ENCODE measurements at regions not wholly inside any gene's neighbourhood (a gene's known extent, or its start where the extent isn't known, plus 50 kb on each side); places are given as distances from the start of the nearest gene placed in this dataset.
A peak's percentile ranks its signal among the peaks of the same experiment; 100 is the strongest.

GRCh38 chr9:119639287-119639955 lies 270.2 kb upstream of the BRINP1 start:
- peak; percentile 5 for DNase-seq (ENCODE audit: low spot score)

- DNase-seq (ENCODE audit: low spot score): no peak
These were observed 264.8 kb upstream of the BRINP1 start for GRCh38 chr9:119634006-119634405.

DNA sequence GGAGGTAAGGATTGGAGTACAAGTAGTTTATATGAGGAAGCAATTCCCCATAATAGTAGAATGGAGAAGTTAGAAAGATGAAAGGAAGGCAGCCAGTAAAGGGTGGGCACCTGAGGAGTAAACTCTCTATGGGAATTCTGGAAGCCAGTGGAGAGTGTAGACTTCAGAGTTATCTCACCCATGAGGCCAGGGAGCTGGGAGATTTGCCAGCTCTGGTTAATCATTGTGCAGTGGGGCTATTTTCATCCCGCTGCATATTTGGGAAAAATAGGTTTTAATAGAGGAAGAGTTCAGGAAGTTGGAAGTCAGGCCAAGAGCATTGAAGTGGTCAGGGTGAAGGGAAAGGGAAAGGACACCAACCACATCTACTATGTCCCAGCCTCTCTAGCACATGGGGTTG lies 242.3 kb upstream of the BRINP1 start:
- no peak for DNase-seq (ENCODE audit: low spot score)

- DNase-seq (ENCODE audit: low spot score): no peak
These were observed 240.2 kb upstream of the BRINP1 start for GRCh38 chr9:119609277-119609971.

DNA sequence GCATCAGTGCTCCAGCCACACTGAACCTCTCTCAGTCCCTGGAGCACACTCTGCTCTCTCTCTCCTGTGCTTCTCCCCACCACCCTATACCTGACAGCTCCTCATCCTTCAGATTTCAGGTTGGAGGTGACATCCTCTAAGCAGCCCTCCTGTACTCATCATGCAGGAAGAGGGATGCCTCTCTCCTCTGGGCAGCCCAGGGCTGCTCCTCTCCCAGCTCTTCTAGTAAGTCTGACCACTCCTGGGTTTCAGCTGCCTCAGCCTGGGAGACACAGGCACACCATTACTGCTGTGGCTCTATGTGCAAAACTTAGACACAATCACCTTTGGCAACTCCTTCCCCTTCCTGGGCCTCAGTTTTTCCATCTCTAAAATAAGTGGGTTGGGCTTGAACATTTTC lies 232.4 kb upstream of the BRINP1 start:
- no peak for DNase-seq (ENCODE audit: low spot score)

DNA sequence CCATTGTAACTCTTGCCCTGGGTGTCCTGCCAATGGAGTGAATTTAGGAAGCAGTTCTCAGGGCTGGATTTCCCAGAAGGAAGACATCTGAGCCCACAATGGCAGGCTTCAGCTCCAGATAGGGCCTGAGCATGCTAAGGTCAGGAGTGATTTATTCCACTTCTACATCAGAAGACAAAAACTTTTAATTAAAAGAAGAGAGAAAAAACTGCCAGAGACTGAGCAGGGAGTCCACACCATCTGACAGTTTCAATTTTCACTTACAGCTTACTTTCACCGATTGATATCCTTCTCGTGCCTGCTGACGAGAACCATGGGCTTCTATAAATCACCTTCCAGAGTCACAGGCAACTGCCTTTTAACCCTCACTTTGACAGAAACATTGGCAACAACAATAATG lies 228.3 kb upstream of the BRINP1 start:
- DNase-seq (ENCODE audit: low spot score): no peak

- DNase-seq (ENCODE audit: low spot score): no peak
These were observed 227.5 kb upstream of the BRINP1 start for GRCh38 chr9:119596703-119597102.

- no peak for DNase-seq (ENCODE audit: low spot score)
These were observed 219.9 kb upstream of the BRINP1 start for GRCh38 chr9:119588874-119589744.

- DNase-seq (ENCODE audit: low spot score): no peak
These were observed 208.6 kb upstream of the BRINP1 start for GRCh38 chr9:119577881-119578280.

- no peak for DNase-seq (ENCODE audit: low spot score)
These were observed 190.8 kb upstream of the BRINP1 start for GRCh38 chr9:119559986-119560385.

- DNase-seq (ENCODE audit: low spot score): peak; percentile 58
These were observed 189.8 kb upstream of the BRINP1 start for GRCh38 chr9:119559056-119559455.

GRCh38 chr9:119556129-119556875 lies 187.1 kb upstream of the BRINP1 start:
- peak; percentile 81 for DNase-seq (ENCODE audit: low spot score)

DNA sequence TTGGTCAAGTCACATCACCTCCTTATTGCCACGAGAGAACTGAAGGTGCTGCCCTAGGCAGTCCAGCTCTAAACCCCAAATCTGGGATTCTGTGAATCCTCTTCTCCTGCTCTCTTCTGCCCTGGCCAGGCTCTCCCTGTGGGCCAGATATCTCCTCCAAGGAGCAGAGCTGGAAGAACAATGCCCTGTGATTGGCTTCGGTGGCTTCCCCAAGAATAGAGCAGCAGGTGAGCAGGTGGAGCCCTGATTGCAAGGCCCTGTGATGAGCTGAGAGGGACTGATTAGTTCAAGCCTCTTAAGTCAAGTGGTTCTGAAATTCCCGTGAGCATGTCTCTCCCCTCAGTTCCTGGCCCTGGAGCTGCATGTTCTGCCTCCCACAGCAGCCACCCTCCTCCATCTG lies 175.3 kb upstream of the BRINP1 start:
- no peak for DNase-seq (ENCODE audit: low spot score)

DNA sequence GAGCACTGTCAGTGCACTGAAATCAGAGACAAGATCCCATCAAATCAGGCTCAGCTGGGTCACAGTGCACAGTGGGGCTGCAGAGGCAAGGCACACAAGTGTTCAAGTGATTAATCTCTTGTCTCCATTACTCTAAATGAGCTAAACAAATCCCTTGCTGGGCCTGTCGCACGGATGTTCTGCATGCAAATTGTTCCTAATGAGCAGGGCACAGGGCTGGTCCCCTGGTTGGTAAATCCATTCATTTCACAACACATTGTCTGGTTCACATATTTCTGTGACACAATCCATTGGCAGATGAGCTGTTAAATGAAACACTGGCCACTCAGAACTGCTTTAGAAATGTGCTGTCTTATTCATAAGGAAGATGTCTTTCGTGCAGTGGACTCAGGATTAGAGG lies 167.9 kb upstream of the BRINP1 start:
- no peak for DNase-seq (ENCODE audit: low spot score)

- DNase-seq (ENCODE audit: low spot score): no peak
These were observed 164.3 kb upstream of the BRINP1 start for GRCh38 chr9:119533504-119533903.

- no peak for DNase-seq (ENCODE audit: low spot score)
These were observed 157.5 kb upstream of the BRINP1 start for GRCh38 chr9:119526698-119527097.

- DNase-seq (ENCODE audit: low spot score): no peak
These were observed 154.3 kb upstream of the BRINP1 start for GRCh38 chr9:119523508-119523907.

DNA sequence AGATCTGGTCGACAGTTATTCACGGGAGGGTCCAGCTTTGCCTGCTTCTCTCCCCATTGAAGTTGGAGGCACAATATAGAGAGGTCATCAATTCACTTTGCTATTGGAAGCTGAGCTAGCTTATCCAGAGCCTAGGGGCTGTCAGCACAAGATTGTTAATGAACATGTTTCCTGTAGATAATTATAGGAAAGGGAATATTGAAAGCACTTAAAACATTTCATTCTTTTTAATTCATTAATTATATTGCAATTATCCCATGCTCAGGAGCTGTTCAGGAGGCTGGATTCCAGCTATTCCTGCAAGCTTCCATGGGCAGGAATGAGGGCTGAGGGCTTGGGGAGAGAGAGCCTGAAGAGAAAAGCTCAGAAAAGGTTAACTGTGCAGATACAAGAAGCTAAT lies 153.1 kb upstream of the BRINP1 start:
- no peak for DNase-seq (ENCODE audit: low spot score)

- no peak for DNase-seq (ENCODE audit: low spot score)
These were observed 140.2 kb upstream of the BRINP1 start for GRCh38 chr9:119509291-119509905.

GRCh38 chr9:119501374-119501773 lies 132.1 kb upstream of the BRINP1 start:
- no peak for DNase-seq (ENCODE audit: low spot score)

DNA sequence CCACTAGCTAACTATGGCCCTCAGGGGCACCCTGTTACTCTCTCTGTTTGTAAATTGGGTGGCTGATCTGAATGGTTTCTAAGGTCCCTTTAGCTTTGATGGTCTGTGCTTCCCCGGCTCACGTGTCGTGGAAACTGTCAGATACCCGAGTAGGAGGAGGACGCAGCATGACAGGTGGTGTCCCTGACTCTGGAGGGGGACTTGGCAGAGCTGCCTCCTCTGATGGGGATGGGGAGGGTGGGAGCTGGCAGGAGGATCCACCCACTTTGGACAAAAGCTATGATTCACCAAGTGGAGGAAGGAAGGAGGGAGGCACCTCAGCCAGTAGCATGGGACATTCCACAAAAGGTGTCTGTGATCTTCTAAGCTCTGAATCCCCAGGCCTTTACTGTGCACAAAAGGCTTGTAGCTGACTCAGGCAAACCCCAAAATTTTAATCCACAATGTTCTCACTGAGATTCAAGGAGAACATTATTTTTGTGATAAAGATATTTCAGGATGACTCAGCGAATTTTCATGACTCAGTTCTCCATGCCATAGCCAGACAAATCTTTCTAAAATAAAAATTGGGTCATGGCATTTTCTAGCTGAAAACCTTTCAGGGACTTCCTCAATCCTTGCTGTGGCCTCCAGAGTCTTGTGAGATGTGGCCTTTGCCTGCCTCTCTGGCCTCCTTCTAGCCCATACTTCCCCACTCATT lies 131.0 kb upstream of the BRINP1 start:
- DNase-seq (ENCODE audit: low spot score): no peak
